ENCODE measurements at regions not wholly inside any gene's neighbourhood (a gene's known extent, or its start where the extent isn't known, plus 50 kb on each side); places are given as distances from the start of the nearest gene placed in this dataset.
A peak's percentile ranks its signal among the peaks of the same experiment; 100 is the strongest.

DNA sequence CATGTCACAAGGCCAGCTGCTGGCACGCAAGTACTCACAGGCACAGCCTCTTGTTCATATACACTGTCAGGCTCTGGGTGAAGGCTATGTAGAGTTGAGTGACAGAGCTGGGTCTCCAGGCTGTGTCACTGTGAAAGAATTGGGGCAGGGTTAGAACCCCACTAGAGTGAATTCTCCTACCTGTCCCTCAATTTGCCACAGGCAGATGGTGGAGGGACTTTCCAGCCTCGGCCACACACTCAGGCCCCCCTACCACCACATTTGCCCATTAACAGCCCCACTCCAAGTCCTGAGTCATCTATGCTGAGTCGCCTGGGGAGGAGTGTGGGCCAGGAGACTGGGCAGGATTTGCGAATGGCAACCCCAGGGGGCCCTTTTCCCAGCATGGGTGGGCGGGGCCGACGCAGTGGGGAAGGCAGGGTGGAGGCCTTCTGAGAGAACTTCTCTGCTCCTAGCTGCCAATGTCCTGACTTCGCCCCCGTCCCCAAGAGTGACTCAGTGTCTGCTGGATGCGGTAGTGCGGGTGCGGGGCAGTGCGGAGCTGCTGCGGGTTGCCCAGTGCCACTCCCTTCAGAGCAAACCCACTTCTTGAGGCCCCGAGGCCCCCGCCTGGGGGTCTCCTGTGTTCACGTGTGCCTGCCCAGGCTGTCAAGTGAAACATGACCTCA is 50.3 kb upstream of the PSD2 start:
- no peak overlapping the region for H3K27ac Mint-ChIP-seq
- peak; percentile 11 for ATAC-seq (replicated peaks)
- H3K36me3 Mint-ChIP-seq (ENCODE audit: low read depth) = no peaks in the 10 kb centered on the region
- no peak overlapping the region for H3K4me3 Mint-ChIP-seq
- H3K27me3 Mint-ChIP-seq = peaks cover 8% of the 10 kb centered on the region
- no peaks in the 10 kb centered on the region for H3K9me3 Mint-ChIP-seq
- peaks cover 10% of the 10 kb centered on the region for H3K4me1 Mint-ChIP-seq

- Mint-ChIP-seq H3K27me3 (peaks cover 8% of the 10 kb centered on the region), H3K4me1 (peaks cover 10% of the 10 kb centered on the region), H3K27ac (no peak overlapping the region), H3K9me3 (no peaks in the 10 kb centered on the region), H3K36me3 (ENCODE audit: low read depth) (no peaks in the 10 kb centered on the region), H3K4me3 (peak overlapping the region; percentile 83)
- ATAC-seq (replicated peaks) = peak; percentile 18
Measured at GRCh38 chr5:139745800-139746690, 49.6 kb upstream of the PSD2 start.

All from activated T-helper 17 cell treated with anti-CD3 and anti-CD28 coated beads, Interleukin-2, amount 50 U/mL, for 72 hours (primary cell).